Prostate gland (tissue), 2 donors: ENCODE measurements at regions not wholly inside any gene's neighbourhood (a gene's known extent, or its start where the extent isn't known, plus 50 kb on each side); places are given as distances from the start of the nearest gene placed in this dataset.

Experiments used
- POLR2A ChIP-seq: fragments of 450-650 bp; IDR thresholded peaks from one replicate; pipeline ENCODE4 v1.6.1; 2016; ENCODE audit warnings: antibody characterized with exemption, mild to moderate bottlenecking
- POLR2AphosphoS5 ChIP-seq: sonication (generic); formaldehyde crosslinking; IDR thresholded peaks from one replicate; pipeline ENCODE4 v1.6.1; 2017; ENCODE audit warnings: antibody characterized with exemption
- TF ChIP-seq, protein P1 (sequence below), 4 experiments: fragments of 200-600 bp in 2 of 4; fragments of 450-650 bp in 2 of 4; sonication (generic) in 2 of 4; IDR thresholded peaks; 1 replicate in 3 of 4; 2 replicates in 1 of 4; pipeline ENCODE4 v1.5.1; 2016 to 2019; ENCODE audit warnings: antibody characterized with exemption in 4 of 4, mild to moderate bottlenecking in 2 of 4, moderate library complexity in 2 of 4

DNA sequence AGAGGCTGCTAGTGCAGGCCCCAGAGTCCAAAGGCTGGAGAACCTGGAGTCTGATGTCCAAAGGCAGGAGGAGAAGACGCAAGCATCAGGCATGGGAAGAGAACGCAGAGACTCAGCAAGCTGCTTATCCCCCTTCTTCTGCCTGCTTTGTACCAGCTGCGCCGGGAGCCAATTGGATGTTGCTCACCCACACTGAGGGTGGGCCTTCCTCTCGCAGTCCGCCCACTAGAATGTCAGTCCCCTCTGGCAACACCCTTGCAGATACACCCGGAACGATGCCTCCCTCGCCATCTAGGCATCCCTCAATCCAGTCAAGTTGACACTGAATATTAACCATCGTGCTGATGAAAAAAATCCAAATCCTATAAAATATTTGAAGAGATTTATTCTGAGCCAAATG, 141.6 kb downstream of the TWIST2 start:
- no peak for TF ChIP-seq POLR2A
- TF ChIP-seq, protein P1, sequence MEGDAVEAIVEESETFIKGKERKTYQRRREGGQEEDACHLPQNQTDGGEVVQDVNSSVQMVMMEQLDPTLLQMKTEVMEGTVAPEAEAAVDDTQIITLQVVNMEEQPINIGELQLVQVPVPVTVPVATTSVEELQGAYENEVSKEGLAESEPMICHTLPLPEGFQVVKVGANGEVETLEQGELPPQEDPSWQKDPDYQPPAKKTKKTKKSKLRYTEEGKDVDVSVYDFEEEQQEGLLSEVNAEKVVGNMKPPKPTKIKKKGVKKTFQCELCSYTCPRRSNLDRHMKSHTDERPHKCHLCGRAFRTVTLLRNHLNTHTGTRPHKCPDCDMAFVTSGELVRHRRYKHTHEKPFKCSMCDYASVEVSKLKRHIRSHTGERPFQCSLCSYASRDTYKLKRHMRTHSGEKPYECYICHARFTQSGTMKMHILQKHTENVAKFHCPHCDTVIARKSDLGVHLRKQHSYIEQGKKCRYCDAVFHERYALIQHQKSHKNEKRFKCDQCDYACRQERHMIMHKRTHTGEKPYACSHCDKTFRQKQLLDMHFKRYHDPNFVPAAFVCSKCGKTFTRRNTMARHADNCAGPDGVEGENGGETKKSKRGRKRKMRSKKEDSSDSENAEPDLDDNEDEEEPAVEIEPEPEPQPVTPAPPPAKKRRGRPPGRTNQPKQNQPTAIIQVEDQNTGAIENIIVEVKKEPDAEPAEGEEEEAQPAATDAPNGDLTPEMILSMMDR (IDR thresholded peaks at IDR 0.05), result no peak
- no peak for TF ChIP-seq POLR2AphosphoS5
